Lower lobe of right lung (tissue), 2 donors: ENCODE measurements at regions not wholly inside any gene's neighbourhood (a gene's known extent, or its start where the extent isn't known, plus 50 kb on each side); places are given as distances from the start of the nearest gene placed in this dataset.

Source experiments
- ATAC-seq, 2 donors: fragments of 200-7000 bp; cut with Tn5 transposase; one replicate each; pipeline ENCODE4 v1.9.1; 2020 to 2022; ENCODE audit warnings: mild to moderate bottlenecking in 2 of 2, moderate library complexity in 2 of 2
- DNase-seq: peaks from one replicate; pipeline ENCODE4 v3.0.0-alpha.2; 2020
- H3K27ac ChIP-seq: fragments of 200-600 bp; one replicate; pipeline ENCODE4 v1.8.0; 2022
- H3K27me3 ChIP-seq: fragments of 200-600 bp; one replicate; pipeline ENCODE4 v1.8.0; 2022; ENCODE audit warnings: low read depth
- H3K36me3 ChIP-seq: fragments of 200-600 bp; one replicate; pipeline ENCODE4 v1.8.0; 2022; ENCODE audit warnings: mild to moderate bottlenecking
- H3K4me1 ChIP-seq: fragments of 200-600 bp; one replicate; pipeline ENCODE4 v1.8.0; 2022
- H3K4me3 ChIP-seq: fragments of 200-600 bp; one replicate; pipeline ENCODE4 v1.8.0; 2022; ENCODE audit warnings: mild to moderate bottlenecking
- H3K9me3 ChIP-seq: fragments of 200-600 bp; one replicate; pipeline ENCODE4 v1.8.0; 2022
- CTCF ChIP-seq: fragments of 200-600 bp; IDR thresholded peaks from one replicate; pipeline ENCODE4 v1.8.0; 2022; ENCODE audit warnings: antibody characterized with exemption, mild to moderate bottlenecking
- intact Hi-C: fragments of 100-400 bp; cut with DNase I; formaldehyde crosslinking; loops from one replicate; pipeline ENCODE4 v1.11.0; 2022
- donor health status: DM: no; HTN: yes; CAD: no; lungs with severe emphysema.

GRCh38 chr2:33810046-33810835 is 211.1 kb upstream of the FAM98A start:
- DNase-seq (no peak), ATAC-seq (no peak)
- Histone ChIP-seq H3K9me3 (no peaks in the 10 kb centered on the region), H3K27me3 (no peaks in the 10 kb centered on the region), H3K36me3 (no peaks in the 10 kb centered on the region), H3K4me1 (no peaks in the 10 kb centered on the region), H3K27ac (no peak overlapping the region), H3K4me3 (no peak overlapping the region)
- intact Hi-C loops: no loop called here
- no peak for TF ChIP-seq CTCF

- H3K27ac ChIP-seq: no peak overlapping the region
- no peaks in the 10 kb centered on the region for H3K36me3 ChIP-seq
- no peak for ATAC-seq
- TF ChIP-seq CTCF: no peak
- H3K9me3 ChIP-seq: no peaks in the 10 kb centered on the region
- intact Hi-C loops: no loop called here
- no peaks in the 10 kb centered on the region for H3K4me1 ChIP-seq
- DNase-seq: no peak
- no peaks in the 10 kb centered on the region for H3K27me3 ChIP-seq
- no peak overlapping the region for H3K4me3 ChIP-seq
These were observed 206.9 kb upstream of the FAM98A start for GRCh38 chr2:33806041-33806440.

- ATAC-seq (no peak), DNase-seq (no peak)
- no peaks in the 10 kb centered on the region for H3K36me3 ChIP-seq
- intact Hi-C loops: no loop called here
- no peak overlapping the region for H3K27ac ChIP-seq
- H3K27me3 ChIP-seq: no peaks in the 10 kb centered on the region
- TF ChIP-seq CTCF: no peak
- H3K4me1 ChIP-seq: no peaks in the 10 kb centered on the region
- H3K4me3 ChIP-seq: no peak overlapping the region
- H3K9me3 ChIP-seq: no peaks in the 10 kb centered on the region
These were observed 205.1 kb upstream of the FAM98A start for GRCh38 chr2:33804155-33804554.

GRCh38 chr2:33796511-33796910 is 197.4 kb upstream of the FAM98A start:
- no peaks in the 10 kb centered on the region for H3K36me3 ChIP-seq
- H3K27me3 ChIP-seq: no peaks in the 10 kb centered on the region
- H3K4me3 ChIP-seq: no peak overlapping the region
- ATAC-seq: no peak
- H3K9me3 ChIP-seq: no peaks in the 10 kb centered on the region
- TF ChIP-seq CTCF: no peak
- no peaks in the 10 kb centered on the region for H3K4me1 ChIP-seq
- no peak for DNase-seq
- intact Hi-C loops: no loop called here
- H3K27ac ChIP-seq: no peak overlapping the region

GRCh38 chr2:33791625-33792024 is 192.5 kb upstream of the FAM98A start:
- TF ChIP-seq CTCF: no peak
- Histone ChIP-seq H3K27ac (no peak overlapping the region), H3K27me3 (no peaks in the 10 kb centered on the region), H3K36me3 (no peaks in the 10 kb centered on the region), H3K4me1 (no peaks in the 10 kb centered on the region), H3K9me3 (no peaks in the 10 kb centered on the region), H3K4me3 (no peak overlapping the region)
- DNase-seq (no peak), ATAC-seq (peak; percentile 72 to 74)
- intact Hi-C loops: no loop called here
